ENCODE measurements at regions not wholly inside any gene's neighbourhood (a gene's known extent, or its start where the extent isn't known, plus 50 kb on each side); places are given as distances from the start of the nearest gene placed in this dataset.

GRCh38 chr12:91851741-91852477, 293.7 kb downstream of the BTG1 start:
- Histone ChIP-seq H3K4me3 (no peak overlapping the region), H3K4me1 (peaks cover 3 to 11% (median 5%) of the 10 kb centered on the region in 3 donors), H3K27me3 (no peaks in the 10 kb centered on the region), H3K9me3 (no peaks in the 10 kb centered on the region), H3K36me3 (no peaks in the 10 kb centered on the region), H3K27ac (no peak overlapping the region)
- TF ChIP-seq CTCF (IDR thresholded peaks at IDR 0.05) (no peak), EP300 (IDR thresholded peaks at IDR 0.05) (no peak), POLR2A (IDR thresholded peaks at IDR 0.05) (no peak), POLR2AphosphoS5 (IDR thresholded peaks at IDR 0.05) (no peak)
- no peak for ATAC-seq

GRCh38 chr12:91846466-91847055, 299.1 kb downstream of the BTG1 start:
- Histone ChIP-seq H3K9me3 (peaks cover 0 to 8% (median 0%) of the 10 kb centered on the region in 3 donors), H3K36me3 (no peaks in the 10 kb centered on the region), H3K27me3 (no peaks in the 10 kb centered on the region), H3K27ac (no peak overlapping the region), H3K4me3 (no peak overlapping the region), H3K4me1 (no peaks in the 10 kb centered on the region)
- ATAC-seq, result no peak
- 80% methylated on average over 1 of the region's 1 CpG; no CpG with 5 or more reads in 1 of the 2 donors for WGBS, 2 donors (ENCODE audit: low coverage in 1 of 2)
- TF ChIP-seq EP300 (IDR thresholded peaks at IDR 0.05), result no peak

GRCh38 chr12:91845365-91845764, 300.3 kb downstream of the BTG1 start:
- no peaks in the 10 kb centered on the region for H3K4me1 ChIP-seq
- TF ChIP-seq CTCF (IDR thresholded peaks at IDR 0.05) (no peak), EP300 (IDR thresholded peaks at IDR 0.05) (no peak), POLR2AphosphoS5 (IDR thresholded peaks at IDR 0.05) (no peak), POLR2A (IDR thresholded peaks at IDR 0.05) (no peak)
- no peaks in the 10 kb centered on the region for H3K36me3 ChIP-seq
- H3K9me3 ChIP-seq, result peaks cover 0 to 13% (median 0%) of the 10 kb centered on the region in 3 donors
- WGBS, 2 donors (ENCODE audit: low coverage in 1 of 2), result 93% methylated on average over 1 of the region's 1 CpG
- no peak for ATAC-seq
- H3K4me3 ChIP-seq, result no peak overlapping the region
- no peak overlapping the region for H3K27ac ChIP-seq
- H3K27me3 ChIP-seq, result no peaks in the 10 kb centered on the region

- no peak for TF ChIP-seq POLR2A (IDR thresholded peaks at IDR 0.05)
- no peak for TF ChIP-seq POLR2AphosphoS5 (IDR thresholded peaks at IDR 0.05)
- TF ChIP-seq EP300 (IDR thresholded peaks at IDR 0.05), result no peak
- no peak for TF ChIP-seq CTCF (IDR thresholded peaks at IDR 0.05)
- H3K9me3 ChIP-seq, result peaks cover 0 to 13% (median 0%) of the 10 kb centered on the region in 3 donors
- no peaks in the 10 kb centered on the region for H3K27me3 ChIP-seq
- H3K4me1 ChIP-seq, result no peaks in the 10 kb centered on the region
- no peaks in the 10 kb centered on the region for H3K36me3 ChIP-seq
- no peak overlapping the region for H3K27ac ChIP-seq
- H3K4me3 ChIP-seq, result no peak overlapping the region
- no peak for ATAC-seq
Measured at GRCh38 chr12:91841822-91842221, 303.8 kb downstream of the BTG1 start.

- Histone ChIP-seq H3K9me3 (peaks cover 0 to 5% (median 0%) of the 10 kb centered on the region in 3 donors), H3K4me1 (no peaks in the 10 kb centered on the region), H3K36me3 (no peaks in the 10 kb centered on the region), H3K4me3 (no peak overlapping the region), H3K27ac (no peak overlapping the region), H3K27me3 (no peaks in the 10 kb centered on the region)
- TF ChIP-seq POLR2A (IDR thresholded peaks at IDR 0.05) (no peak), EP300 (IDR thresholded peaks at IDR 0.05) (no peak), POLR2AphosphoS5 (IDR thresholded peaks at IDR 0.05) (no peak), CTCF (IDR thresholded peaks at IDR 0.05) (no peak)
- 86% methylated on average over 1 of the region's 1 CpG for WGBS, 2 donors (ENCODE audit: low coverage in 1 of 2)
- ATAC-seq, result no peak
Measured at GRCh38 chr12:91836696-91837095, 308.9 kb downstream of the BTG1 start.
